ENCODE measurements at regions not wholly inside any gene's neighbourhood (a gene's known extent, or its start where the extent isn't known, plus 50 kb on each side); places are given as distances from the start of the nearest gene placed in this dataset.
"Not testable (repeated sequence)": the region's sequence is repeated elsewhere in the genome, so short reads cannot be mapped to it uniquely, and the experiment has no call there.

- no peak for DNase-seq (ENCODE audit: low spot score)
Measured at GRCh38 chr18:45342166-45342565, 273.1 kb upstream of the SLC14A2 start.

DNA sequence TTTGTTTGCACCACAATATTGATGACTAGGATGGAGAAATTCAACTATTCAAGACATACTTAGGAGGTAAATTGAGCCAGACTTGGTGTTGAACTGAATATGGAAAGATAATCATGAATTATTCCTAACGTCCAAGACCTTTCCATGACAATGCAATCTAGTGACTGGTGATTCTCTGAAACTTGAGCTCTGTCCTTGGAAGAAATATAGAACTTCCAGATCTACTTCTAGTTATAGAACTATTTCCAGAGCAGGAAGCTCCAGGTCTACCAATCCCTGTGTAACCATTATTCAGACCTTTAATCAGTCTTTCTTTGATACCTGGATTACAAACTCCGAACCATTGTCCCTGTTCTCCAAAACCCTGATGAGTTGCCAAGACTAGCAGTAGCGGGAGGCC, 272.6 kb upstream of the SLC14A2 start:
- DNase-seq (ENCODE audit: low spot score): no peak

GRCh38 chr18:45343365-45343764, 271.9 kb upstream of the SLC14A2 start:
- no peak for DNase-seq (ENCODE audit: low spot score)

GRCh38 chr18:45344680-45345079, 270.6 kb upstream of the SLC14A2 start:
- DNase-seq (ENCODE audit: low spot score): not testable (repeated sequence)

GRCh38 chr18:45349019-45349418, 266.3 kb upstream of the SLC14A2 start:
- DNase-seq (ENCODE audit: low spot score): no peak

GRCh38 chr18:45349467-45349866, 265.8 kb upstream of the SLC14A2 start:
- DNase-seq (ENCODE audit: low spot score): no peak

DNA sequence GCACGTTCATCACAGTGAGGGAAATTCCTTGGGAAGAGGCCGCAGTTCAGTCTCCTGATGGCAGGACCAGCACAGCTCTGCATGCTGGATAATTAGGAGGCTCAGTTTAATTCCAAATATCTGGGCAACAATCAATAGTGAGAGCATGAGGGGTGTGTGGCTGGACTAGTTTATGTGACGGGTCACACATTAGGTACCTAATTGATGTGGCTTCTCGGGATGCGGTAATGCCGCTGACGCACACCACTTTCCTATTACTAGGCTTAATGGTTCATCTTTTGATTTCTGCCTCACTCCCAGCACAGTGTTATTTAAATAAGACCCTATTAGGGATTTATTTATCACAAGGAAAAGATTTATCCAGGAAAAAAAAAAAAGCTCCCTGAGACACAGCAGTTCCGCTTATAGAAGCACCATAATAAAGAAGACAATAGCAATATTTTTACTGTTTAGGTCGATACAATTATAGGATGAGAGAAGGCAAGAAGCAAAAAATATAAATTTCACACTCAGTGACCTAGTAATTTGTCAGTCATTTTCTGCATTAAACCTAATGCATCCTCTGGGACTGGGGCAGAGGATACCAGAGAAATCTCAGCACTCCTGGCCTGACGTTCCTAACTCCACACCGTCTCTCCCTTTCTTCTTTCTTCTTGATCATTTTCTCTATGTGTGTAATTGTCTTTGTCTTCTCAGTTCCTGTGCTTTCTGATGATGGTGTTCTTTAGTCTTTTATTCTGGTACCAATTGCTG, 264.7 kb upstream of the SLC14A2 start:
- no peak for DNase-seq (ENCODE audit: low spot score)

- DNase-seq (ENCODE audit: low spot score): no peak
Measured at GRCh38 chr18:45352874-45353273, 262.4 kb upstream of the SLC14A2 start.

- no peak for DNase-seq (ENCODE audit: low spot score)
Measured at GRCh38 chr18:45353530-45353929, 261.7 kb upstream of the SLC14A2 start.

DNA sequence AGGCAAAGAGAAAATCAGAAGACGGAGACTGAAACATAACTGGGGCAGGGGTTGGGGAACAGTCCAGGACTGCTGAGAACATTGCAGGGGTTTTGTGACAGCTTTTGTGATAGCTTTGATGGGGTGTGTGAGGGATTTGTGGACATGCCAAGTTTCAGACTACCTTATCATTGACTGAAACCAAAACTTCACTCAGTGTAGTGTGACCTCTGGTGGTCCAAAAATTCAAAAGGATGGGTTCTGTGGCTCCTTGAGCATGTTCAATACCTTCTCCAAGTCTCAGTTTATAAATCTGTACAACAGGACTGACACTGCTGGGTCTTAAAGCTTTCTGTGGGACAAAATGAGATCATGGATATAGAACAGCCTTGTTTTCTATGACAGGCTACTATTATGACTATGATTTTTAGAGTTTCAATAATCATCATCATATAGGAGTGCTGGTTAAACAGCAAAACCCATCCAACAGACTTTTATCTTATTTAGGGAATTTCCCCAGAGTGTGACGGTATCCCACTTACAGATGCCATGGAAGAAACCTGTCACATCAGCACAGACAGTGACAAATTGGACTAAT, 259.2 kb upstream of the SLC14A2 start:
- no peak for DNase-seq (ENCODE audit: low spot score)

DNA sequence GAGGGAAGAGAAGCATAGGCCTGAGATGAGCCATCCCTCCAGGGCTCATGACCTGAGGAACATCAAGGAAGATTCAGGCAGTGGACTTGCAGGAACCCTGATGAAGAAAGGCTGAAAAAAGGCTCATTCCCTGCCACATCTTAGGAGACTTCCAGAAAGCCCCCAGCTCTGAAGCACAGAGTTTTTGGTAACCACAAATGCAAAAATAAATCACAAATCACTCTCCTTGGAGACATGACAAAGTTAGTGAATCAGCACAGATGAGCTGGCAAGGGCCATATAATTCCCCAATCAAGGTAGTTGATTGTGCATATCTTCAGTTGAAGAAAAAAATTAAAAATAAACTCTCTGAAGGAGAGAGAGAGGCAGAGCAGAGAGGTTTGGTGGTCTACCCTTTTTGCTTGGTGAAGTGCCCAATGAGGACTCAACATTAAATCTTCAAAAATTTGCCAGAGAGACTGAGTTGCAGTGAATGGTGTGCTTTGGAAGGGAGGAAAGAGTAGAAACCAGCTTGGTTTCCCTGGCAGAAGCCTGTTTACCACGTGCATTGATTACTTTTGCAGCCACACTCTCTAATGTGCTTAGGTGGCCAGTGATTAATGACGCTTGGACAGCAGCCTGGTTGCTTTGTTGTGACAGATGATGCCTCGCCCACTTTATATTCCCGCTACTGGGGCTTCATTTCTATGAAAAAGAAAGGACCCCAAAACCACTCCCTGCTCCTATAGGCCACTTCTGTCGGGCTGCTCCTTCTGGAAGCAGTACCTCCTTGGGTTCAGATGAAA, 257.4 kb upstream of the SLC14A2 start:
- no peak for DNase-seq (ENCODE audit: low spot score)

DNA sequence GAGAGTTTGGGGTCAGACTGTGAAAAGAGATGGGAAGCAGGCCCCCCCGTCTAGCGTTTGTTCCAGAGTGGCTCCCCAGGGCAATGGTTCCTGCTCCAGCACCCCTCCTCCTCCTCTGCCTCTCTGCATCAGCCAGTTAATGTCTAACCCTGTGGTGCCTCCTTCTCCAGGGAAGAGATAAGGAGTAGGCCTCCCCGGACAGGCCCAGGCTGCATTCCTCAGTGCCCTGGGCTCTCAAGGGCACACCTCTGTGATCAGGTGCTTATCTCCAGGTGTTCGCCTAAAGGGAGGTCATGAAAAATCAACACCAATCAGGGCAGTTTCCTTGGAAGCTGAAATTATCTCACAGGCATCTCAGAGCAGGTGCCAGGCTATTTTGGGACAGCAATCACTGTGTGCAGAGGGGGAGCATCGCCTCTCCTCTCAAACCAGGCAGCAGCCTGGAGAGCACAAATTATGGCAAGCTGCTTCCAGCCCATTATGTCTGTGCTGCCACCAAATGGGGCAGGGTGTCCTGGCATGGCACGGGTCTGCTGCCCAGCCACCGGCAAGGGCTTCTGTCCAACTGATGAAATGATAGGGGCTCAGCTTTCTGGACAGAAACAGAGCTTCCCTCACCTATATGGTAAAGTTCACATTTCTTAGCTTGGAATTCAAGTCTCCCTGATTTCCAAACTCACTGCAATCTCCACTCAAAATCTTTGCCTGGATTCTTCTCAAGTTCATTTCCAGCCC, 255.8 kb upstream of the SLC14A2 start:
- DNase-seq (ENCODE audit: low spot score): no peak

DNA sequence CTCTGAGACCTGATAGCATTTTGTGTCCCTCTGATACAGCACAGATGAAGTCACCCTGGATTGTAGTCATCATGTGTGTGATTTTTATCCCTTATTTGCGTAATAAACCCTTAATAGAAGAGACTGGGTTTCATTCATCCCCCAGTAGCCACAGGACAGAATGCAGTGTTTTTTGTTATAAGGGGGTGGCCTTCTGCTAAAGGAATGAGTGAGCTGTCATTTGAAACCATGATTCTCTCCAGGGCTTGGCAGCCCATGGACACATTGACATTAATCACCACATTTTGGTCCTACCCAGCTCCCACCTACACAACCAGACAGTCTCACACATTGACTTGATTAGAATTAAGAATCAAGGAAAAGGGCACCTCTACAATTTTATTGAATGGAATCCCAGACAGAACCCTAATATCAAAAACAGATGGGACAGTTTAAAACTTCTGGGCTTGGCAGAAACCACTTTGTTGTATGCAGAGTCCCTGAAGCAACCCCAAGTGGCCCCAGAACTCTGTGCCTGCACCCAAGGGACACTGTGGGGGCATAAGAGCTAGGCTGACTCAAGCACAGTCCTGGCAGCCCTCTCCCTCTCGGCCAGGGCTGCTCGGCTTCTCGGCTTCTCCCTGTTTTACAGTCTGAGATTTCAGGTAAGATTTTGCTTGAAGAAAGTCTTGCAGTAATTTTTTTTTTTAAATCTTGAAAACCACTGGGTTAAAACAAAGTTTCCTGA, 254.0 kb upstream of the SLC14A2 start:
- DNase-seq (ENCODE audit: low spot score): no peak

GRCh38 chr18:45363196-45363595, 252.1 kb upstream of the SLC14A2 start:
- DNase-seq (ENCODE audit: low spot score): peak; percentile 53

DNA sequence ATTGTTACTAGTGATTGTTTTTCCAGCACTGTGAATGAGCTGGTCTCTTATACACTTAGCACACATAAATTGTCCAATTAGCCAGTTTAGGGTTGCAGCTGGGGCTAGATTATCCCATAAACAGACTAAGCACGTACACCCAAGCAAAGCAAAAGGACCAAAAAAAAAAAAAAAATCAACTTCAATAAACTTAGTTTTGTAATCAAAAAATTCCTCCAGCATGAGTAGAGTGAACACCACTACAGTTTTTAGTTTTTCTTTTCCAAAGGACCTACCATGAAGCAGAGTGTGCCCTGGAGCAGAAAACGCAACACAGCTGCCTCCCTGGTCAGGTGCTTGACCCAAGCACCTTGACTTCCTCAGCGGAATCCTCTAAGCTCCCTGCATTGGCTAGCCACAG, 249.4 kb upstream of the SLC14A2 start:
- no peak for DNase-seq (ENCODE audit: low spot score)

- no peak for DNase-seq (ENCODE audit: low spot score)
Measured at GRCh38 chr18:45370255-45371010, 244.8 kb upstream of the SLC14A2 start.

DNA sequence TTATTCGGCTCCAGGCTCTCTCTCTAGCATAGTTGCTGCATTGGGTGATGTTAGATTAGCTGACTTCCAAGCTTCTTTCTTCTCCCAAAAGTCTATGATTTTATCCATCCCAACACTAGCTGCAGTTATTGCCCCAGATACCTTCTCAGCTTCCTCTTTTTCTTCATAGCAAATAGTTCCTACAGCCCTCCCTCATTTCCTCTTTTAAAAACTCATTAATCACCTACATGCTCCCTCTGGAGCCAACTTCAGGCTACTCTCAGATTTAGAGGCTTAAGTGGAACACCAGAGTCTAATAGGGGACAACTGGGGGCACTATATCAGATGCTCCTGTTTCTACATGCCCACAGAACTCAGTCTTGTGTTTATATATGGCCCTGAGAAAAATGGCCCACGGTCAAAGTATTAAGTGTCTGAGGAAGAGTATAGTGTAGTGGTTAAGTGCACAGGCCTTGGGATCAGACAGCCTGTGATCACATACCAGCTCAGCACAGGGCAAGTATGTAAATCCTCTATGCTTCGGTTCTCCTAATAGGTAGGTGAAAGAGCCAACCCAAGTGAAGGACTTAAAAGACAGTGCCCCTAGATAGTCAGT, 241.9 kb upstream of the SLC14A2 start:
- DNase-seq (ENCODE audit: low spot score): no peak

DNA sequence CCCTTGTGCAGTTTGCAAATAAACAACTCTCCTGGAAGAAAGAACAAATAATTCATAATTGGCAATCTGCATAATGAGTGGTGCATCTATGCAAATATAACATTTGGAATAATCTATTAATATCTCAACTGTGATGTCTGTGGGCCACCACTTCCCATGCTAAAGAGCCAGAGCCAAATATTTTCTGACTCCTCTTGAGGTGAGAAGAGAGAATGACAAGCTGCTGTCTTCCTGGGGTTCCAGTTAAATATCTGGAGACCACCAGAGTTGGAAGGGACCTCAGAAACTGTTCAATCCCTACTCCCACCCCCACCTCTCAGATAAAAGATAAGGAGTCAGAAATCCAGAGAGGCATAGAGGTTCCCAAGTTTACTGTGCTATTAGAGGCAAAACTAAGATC, 241.0 kb upstream of the SLC14A2 start:
- no peak for DNase-seq (ENCODE audit: low spot score)

DNA sequence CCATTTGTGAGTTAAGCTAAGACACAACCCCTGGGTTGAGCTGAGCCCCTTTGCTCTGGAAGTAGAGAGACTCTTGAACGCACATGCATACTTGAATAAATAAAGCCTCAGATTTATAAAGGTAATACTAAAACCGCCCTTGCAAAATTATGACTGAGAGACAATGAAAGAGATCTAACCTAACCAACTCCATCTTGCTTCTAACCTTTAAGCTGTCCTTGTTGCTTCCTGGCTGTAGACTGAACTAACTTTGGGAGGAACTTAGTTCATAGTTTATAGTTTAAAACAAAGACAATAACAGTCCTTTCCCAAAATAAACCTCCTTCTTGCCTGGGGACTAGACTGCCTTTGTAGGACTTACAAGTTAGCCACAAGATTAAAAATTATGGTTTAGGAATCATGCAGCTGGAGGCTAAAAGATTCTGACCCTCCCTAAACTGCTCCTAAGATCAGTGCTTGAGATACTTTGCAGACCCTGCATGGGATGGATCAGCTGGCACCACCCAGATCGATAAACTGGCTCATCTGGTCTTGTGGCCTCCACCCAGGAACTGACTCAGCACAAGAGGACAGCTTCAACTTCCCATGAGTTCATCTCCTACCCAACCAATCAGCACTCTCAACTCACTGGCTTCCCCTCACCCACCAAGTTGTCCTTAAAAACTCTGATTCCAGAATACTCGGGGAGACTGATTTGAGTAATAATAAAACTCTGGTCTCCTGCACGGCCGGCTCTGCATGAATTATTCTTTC, 240.2 kb upstream of the SLC14A2 start:
- no peak for DNase-seq (ENCODE audit: low spot score)

DNA sequence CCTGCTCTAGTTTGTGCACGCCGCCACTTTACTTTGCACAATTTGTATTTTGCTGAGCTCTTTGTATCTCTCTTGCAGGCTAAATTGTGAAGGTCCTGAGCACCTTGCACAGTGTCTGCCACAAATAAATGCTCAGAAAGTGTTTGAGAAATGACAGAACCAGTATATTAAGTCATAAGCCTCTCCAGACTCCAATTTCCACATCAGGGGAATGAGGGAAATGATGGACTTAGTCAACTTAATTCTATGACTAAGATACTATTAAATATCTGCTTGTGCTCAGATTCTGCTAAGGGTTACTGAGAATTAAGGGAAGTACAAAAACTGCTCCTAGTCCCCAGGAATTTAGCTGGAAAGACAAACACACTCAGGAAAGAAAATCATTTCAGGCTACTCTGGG, 239.1 kb upstream of the SLC14A2 start:
- DNase-seq (ENCODE audit: low spot score): no peak

Data from globus pallidus (tissue), 1 donor.